CD4-positive, alpha-beta T cell treated with Interleukin-15 for 1 hour (primary cell): ENCODE measurements at regions not wholly inside any gene's neighbourhood (a gene's known extent, or its start where the extent isn't known, plus 50 kb on each side); places are given as distances from the start of the nearest gene placed in this dataset.
"Not testable (repeated sequence)": the region's sequence is repeated elsewhere in the genome, so short reads cannot be mapped to it uniquely, and the experiment has no call there.

ENCODE experiments used
- DNase-seq: peaks from one replicate; pipeline ENCODE4 v3.0.0-alpha.2; 2020

DNA sequence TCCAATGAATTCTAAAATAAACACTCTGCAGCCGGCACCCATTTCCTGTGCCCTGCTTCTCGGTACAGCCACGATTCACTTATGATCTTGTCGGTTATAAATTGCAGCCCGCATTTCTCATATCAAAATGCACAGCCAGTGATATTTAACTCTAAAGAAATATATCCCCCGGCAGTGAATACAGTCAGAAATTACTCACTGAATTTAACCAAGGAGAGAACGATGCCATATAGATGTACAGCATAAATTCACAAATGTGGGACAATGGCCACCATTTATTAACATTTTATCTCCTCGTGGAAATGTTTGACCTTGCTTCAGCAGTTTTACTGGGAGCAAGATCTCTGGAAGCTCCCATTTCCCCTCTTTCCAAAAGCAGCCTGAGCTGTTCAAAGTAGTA is 1517.8 kb downstream of the BRD1 start:
- DNase-seq = no peak

DNA sequence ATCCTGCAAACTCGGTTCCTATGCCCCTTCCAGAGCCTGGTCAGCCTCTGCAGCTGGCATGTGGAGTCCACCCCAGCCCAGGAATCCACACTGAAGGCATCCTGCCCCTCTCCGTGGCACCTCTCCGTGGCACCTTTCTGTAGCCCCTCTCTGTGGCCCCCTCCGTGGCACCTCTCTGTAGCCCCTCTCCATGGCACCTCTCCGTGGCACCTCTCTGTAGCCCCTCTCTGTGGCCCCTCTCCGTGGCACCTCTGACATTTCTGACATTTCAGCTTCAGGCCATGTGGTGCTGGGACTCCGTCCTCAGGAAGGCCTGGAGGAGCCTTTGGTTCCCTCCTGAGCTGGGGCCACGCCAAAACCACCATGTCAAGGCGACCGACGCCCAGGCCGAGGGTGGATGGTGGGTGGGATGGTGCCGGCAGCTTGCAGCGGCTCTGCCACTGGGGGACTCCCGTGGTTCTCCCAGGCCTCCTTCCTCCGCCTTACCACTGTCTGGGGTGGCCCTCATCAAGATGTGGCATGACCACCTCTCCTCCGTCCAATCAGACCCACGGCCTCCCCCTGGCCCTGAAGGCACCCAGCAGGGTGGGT is 1518.5 kb downstream of the BRD1 start:
- DNase-seq = no peak

- no peak for DNase-seq
Observed at GRCh38 chr22:48307931-48308330, 1519.7 kb downstream of the BRD1 start.

DNA sequence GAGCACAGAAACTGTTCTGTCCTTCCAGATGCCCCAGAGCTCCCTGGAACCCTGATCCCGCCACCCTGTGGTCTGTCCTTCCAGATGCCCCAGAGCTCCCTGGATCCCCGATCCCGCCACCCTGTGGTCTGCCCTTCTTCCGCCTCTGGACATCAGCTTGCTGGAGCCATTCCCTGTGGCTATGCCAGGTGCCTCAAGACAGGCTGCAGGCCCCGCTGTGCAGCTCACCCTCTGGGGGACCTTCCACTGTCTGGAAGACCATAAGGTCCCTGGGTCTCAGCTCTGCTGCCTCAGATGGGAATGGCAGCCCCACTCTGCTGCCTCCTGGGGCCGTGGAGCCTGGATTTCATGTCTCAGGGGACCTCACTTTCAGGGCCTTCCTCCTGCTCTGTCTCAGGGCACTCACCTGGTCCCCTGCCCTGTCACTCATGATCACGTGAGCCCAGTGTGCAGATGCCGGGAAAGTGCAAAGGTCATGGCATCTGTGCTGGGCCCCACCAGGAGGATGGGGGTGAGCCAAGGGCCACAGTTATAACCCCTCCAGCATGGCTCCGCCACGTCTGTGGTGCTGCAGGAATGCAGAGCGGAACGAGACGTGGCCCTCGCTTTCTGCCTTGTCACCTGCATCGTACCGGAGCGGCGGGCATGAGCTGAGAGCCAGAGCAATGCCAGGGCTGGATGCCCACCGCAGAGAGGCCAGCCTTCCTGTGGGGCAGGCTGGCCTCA is 1520.7 kb downstream of the BRD1 start:
- no peak for DNase-seq

GRCh38 chr22:48306284-48306683 is 1521.4 kb downstream of the BRD1 start:
- no peak for DNase-seq

DNA sequence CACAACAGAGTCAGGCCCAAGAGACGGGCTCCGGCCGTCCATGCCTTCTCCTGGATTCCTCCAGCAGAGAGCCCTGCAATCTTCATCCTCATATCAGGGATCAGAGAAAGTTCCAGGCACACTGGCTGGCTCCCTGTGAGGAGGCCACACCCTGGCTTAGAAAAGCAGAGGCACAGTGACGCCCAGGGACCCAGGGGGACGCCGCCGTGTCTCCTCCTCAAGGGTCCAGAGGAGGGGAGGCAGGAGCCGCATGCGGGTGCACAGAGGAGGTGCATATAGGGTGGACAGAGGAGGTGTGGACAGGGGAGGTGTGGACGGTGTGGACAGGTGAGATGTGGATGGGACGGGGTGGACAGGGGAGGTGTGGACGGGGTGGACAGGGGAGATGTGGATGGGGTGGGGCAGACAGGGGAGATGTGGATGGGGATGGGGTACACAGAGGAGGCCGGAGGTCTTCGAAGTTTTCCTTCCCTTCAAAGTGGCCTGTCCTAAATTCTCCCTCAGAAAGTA is 1521.9 kb downstream of the BRD1 start:
- DNase-seq = no peak

DNA sequence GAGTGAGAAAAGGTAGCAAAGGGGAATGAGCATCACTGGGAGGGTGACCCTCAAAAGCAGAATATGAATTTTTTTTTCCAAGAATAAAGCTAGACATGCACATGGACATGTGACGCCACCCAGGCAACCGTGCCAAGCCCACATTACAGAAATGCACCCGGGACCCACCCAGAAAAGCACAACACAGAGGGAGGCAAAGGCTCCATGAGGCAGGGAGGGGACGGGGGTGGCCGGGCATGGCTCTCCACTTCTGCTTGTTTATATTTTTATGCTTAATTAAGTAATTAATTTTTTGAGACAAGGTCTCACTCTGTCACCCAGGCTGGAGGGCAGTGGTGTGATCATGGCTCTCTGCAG is 1524.3 kb downstream of the BRD1 start:
- DNase-seq = no peak

DNA sequence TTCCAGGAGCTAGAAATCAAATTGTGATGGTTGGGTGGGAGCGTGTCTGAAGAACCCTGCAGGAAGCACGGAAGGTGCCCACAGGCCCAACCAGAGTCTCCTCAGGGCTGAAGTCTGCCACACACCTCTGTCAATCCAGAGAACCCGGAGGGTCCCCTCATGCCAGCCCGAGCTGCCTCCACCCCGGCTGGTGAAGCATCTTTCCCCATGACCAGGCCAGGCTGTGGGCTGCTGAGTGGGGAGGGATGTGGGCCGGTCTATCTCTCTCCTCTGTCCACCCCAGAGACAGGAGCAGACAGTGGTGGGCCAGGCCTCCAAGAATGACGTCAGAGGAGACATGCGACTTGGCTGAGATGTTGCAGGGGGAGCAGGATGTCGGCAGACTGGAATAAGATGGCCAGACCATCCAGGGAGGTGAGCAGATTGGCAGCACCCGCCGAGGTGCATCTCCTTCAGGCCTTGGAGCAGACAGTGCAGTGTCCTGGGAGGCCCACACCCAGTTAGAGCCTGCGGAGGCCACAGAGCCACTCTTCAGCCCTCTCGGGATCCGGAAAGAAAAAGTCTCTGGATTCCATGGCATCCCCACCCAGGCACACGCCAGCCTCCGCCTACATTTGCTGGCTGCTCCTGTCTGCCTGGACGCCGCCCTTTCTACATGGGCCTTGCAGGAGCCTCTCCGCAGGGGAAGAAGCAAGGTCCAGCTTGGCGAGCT is 1524.9 kb downstream of the BRD1 start:
- no peak for DNase-seq

- no peak for DNase-seq
Observed at GRCh38 chr22:48301908-48302307, 1525.8 kb downstream of the BRD1 start.

DNA sequence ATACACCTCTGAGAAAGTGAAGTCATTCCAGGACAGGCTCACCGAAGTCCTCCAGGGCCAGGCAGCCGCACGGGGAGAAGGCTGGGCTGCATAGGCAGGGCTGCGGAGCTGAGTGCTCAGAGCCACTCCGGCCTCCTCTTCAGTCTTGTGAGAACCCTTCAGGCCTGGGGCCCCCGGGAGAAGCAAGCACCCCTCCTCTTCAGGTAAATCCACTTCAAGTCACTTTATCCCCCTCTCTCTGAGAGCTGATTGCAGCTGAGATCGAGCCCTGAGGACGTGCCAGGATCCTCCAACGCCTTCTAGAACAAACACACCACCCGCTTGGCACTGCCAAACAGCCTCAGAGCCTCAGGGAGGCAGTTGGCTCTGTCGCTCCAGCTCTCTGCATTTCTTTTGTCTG is 1526.3 kb downstream of the BRD1 start:
- no peak for DNase-seq

GRCh38 chr22:48300877-48301276 is 1526.8 kb downstream of the BRD1 start:
- DNase-seq = no peak

DNA sequence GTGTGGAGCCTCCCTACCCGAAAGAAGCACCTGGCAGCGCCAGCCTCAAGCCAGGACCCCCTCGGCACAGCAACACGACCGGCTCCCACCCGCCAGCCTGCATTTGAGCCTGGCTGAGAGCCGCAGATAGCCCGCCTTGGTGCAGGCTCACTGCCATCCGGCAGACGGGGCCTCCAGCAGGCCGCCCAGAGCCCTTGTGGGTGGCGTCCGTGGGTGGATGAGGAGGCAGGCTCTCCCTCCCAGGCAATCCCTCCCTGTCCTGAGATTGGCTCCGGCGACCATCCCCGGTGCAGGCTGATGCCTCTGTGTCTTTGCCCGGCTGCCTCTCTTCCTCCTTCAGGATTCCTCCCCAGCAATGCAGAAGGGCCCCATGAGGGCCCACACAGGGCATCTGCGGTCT is 1527.9 kb downstream of the BRD1 start:
- DNase-seq = no peak

DNA sequence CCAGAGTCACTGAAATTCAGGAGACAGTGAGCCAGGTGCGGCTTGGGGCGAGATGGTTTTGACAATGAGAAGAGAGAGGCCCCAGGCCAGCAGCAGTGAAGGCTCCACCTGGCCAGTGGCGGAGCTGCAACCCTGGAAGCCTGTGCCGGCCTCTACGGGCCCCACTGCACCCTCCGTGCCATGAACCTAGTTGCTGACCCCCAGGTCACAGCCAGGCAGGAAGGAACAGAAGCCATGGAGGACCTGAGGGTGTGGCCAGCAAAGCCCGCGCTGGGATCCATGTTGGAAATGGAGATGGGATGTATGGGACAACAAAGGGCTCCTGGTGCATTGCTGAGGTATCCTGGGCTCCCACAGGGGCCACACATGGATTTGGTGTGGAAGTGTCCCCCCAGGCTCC is 1528.5 kb downstream of the BRD1 start:
- no peak for DNase-seq

DNA sequence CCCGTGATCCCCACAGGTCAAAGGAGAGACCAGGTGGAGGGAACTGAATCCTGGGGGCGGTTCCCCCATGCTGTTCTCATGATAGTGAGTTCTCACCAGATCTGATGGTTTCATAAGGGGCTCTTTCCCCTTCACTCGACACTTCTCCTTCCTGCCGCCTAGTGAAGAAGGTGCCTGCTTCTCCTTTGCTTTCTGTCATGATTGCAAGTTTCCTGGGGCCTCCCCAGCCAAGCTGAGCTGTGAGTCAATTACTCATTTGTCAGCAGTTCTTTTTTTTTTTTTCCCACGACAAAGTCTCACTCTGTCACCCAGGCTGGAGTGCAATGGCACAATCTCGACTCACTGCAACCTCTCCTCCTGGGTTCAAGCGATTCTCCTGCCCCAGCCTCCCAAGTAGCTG is 1530.4 kb downstream of the BRD1 start:
- DNase-seq = no peak

DNA sequence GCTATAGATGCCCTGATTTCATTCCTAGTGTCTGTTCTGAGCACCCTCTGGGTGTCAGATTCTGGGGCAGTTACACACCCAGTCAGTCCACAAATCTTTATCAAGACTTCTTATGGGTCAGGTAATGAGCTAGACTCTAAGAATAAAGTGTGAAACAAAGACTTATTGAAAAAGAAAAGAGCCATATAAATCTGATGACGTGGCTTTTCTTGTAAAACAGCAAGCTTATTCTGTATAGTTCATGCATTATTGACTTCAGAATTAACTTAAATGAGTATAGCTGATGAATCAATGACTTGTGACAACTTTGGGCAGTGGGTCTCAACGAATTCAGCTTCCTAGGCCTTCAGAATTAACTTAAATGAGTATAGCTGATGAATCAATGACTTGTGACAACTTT is 1527.5 kb downstream of the TBC1D22A start:
- not testable (repeated sequence) for DNase-seq

- DNase-seq = no peak
Observed at GRCh38 chr22:48288376-48288940, 1526.0 kb downstream of the TBC1D22A start.

GRCh38 chr22:48287031-48287430 is 1524.6 kb downstream of the TBC1D22A start:
- no peak for DNase-seq

- no peak for DNase-seq
Observed at GRCh38 chr22:48284671-48285070, 1522.2 kb downstream of the TBC1D22A start.

GRCh38 chr22:48282804-48283203 is 1520.4 kb downstream of the TBC1D22A start:
- no peak for DNase-seq

- DNase-seq = no peak
Observed at GRCh38 chr22:48279461-48279756, 1517.0 kb downstream of the TBC1D22A start.

DNA sequence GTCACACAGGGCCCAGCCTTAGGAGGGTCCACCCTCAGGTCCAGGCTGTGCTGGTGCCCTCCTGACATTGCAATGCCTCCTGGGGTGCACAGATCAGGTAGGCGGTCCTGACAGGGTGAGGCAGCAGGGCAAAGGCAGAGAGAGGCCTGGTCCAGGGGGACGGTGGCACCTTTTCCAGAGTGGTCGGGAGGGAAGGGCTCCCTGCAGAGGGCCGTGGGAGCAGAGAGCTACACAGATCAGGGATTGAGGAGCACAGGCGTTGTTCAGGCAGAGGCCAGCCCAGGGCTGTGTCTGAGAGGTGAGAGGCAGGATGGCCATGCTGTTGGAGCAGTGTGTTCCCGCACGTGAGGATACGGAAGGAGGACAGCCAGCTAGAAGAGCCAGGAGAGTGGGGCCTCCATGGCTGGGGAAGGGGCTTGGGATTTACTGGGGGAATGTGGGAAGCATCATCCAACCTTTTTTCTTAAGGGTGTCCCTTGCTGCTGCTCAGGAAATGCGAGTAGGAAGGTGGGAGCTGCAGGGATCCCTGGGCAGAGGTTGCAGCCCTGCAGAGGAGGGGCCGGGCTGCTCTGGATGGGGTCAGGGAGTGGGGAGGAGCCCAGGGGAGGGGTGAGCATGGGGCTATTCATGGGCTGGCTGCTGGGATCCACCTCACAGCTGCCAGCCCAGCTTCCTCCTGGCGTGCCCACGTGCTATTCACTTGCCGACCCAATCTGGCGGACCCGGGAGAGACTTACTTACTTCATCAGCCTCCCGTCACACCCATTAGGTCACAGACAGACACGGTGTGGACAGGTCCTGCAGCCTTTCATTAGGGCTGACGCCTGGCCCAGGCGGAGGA is 1516.4 kb downstream of the TBC1D22A start:
- no peak for DNase-seq

- no peak for DNase-seq
Observed at GRCh38 chr22:48277868-48278581, 1515.6 kb downstream of the TBC1D22A start.
